ENCODE measurements at regions not wholly inside any gene's neighbourhood (a gene's known extent, or its start where the extent isn't known, plus 50 kb on each side); places are given as distances from the start of the nearest gene placed in this dataset.

DNA sequence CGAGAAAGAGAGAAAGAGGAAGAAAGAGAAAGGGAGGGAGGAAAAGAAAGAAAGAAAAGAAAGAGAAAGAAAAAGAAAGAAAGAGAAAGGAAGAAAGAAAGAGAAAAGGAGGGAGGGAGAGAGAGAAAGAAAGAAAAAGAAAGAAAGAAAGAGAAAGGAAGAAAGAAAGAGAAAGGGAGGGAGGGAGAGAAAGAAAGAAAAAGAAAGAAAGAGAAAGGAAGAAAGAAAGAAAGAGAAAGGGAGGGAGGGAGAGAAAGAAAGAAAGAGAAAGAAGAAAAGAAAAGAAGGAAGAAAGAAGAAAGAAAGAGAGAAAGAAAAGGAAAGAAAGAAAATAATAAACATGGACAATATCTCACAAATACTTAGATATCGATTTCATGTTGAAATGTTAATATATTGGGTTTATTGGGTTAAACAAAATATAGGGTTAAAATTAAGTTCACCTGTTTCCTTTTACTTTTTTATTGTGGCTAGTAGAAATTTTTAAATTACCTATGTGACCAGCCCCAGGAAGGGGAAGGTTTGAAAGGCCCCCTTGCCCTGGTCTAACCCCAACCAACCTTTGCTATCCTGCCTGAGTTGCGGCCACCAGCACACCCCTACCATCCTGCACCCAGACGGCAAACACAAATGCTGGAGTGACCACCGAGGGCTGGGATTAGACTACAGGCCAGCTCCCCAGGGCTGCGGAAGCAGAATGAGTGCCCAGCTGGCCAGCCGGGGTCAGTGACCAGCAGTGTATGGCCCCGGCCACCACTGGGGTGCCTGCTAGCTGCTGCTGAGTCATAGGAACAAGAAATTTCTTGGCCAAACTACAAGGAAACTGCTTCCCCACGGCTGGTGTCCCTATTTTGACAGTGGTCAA is 81.0 kb upstream of the FGF3 start:
- TF ChIP-seq CTCF (IDR thresholded peaks at IDR 0.05): no peak
- TF ChIP-seq POLR2A (IDR thresholded peaks at IDR 0.05; ENCODE audit: low read length): no peak
- TF ChIP-seq JUNB (IDR thresholded peaks at IDR 0.05): no peak
- TF ChIP-seq EHMT2 (IDR thresholded peaks at IDR 0.05; ENCODE audit: low read depth): no peak
- no peak for TF ChIP-seq RAD21 (conservative IDR thresholded peaks at IDR 0.05 in 1 of 2, IDR thresholded peaks at IDR 0.05 in 1 of 2)

Measured in A549 (cell line).